Vagina (tissue), 2 donors: ENCODE measurements at regions not wholly inside any gene's neighbourhood (a gene's known extent, or its start where the extent isn't known, plus 50 kb on each side); places are given as distances from the start of the nearest gene placed in this dataset.

Experiments used
- POLR2A ChIP-seq, 2 donors: fragments of 450-650 bp; IDR thresholded peaks; one replicate each; pipeline ENCODE4 v1.6.1; 2017; ENCODE audit warnings: antibody characterized with exemption in 2 of 2, mild to moderate bottlenecking in 2 of 2, moderate library complexity in 2 of 2
- POLR2AphosphoS5 ChIP-seq, 2 donors: sonication (generic); formaldehyde crosslinking; IDR thresholded peaks; one replicate each; pipeline ENCODE4 v1.9.0; 2017; ENCODE audit warnings: antibody characterized with exemption in 2 of 2, mild to moderate bottlenecking in 2 of 2, low read depth in 1 of 2; ENCODE audit not compliant: insufficient read depth in 1 of 2
- TF ChIP-seq, protein P1 (sequence below), 3 experiments: fragments of 450-650 bp in 2 of 3; fragments of 200-600 bp in 1 of 3; sonication (generic) in 1 of 3; IDR thresholded peaks; one replicate each; pipeline ENCODE4 v1.5.1; 2017 to 2019; ENCODE audit warnings: antibody characterized with exemption in 3 of 3, mild to moderate bottlenecking in 2 of 3, moderate library complexity in 2 of 3

DNA sequence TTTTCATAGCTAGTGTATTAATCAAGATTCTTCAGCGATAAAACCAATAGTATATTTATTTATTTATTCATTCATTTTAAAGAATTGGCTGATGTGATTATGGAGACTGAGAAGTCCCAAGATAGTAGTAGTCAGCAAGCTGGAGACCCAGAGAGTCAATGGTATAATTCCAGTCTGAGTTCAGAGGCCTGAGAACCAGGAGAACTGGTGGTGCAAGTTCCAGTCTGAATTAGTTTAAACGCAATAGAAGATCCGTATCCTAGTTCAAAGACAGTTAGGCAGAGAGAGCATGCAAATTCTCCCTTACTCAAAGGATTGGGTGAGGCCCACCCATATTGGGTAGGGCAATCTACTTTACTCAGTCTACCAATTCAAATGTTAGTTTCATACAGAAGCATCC is 364.2 kb upstream of the RPS23 start:
- TF ChIP-seq, protein P1, sequence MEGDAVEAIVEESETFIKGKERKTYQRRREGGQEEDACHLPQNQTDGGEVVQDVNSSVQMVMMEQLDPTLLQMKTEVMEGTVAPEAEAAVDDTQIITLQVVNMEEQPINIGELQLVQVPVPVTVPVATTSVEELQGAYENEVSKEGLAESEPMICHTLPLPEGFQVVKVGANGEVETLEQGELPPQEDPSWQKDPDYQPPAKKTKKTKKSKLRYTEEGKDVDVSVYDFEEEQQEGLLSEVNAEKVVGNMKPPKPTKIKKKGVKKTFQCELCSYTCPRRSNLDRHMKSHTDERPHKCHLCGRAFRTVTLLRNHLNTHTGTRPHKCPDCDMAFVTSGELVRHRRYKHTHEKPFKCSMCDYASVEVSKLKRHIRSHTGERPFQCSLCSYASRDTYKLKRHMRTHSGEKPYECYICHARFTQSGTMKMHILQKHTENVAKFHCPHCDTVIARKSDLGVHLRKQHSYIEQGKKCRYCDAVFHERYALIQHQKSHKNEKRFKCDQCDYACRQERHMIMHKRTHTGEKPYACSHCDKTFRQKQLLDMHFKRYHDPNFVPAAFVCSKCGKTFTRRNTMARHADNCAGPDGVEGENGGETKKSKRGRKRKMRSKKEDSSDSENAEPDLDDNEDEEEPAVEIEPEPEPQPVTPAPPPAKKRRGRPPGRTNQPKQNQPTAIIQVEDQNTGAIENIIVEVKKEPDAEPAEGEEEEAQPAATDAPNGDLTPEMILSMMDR (IDR thresholded peaks at IDR 0.05), result no peak
- TF ChIP-seq POLR2A (IDR thresholded peaks at IDR 0.05), result no peak
- no peak for TF ChIP-seq POLR2AphosphoS5 (IDR thresholded peaks at IDR 0.05; ENCODE audit: insufficient read depth in 1 of 2, low read depth in 1 of 2)
